ENCODE measurements at regions not wholly inside any gene's neighbourhood (a gene's known extent, or its start where the extent isn't known, plus 50 kb on each side); places are given as distances from the start of the nearest gene placed in this dataset.
"Not testable (repeated sequence)": the region's sequence is repeated elsewhere in the genome, so short reads cannot be mapped to it uniquely, and the experiment has no call there.

DNA sequence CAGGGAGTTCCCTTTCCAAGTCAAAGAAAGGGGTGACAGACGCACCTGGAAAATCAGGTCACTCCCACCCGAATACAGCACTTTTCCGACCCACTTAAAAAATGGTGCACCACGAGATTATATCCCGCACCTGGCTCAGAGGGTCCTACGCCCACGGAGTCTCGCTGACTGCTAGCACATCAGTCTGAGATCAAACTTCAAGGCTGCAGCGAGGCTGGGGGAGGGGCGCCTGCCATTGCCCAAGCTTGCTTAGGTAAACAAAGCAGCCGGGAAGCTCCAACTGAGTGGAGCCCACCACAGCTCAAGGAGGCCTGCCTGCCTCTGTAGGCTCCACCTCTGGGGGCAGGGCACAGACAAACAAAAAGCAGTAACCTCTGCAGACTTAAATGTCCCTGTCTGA is 277.8 kb upstream of the ARHGAP42 start:
- H3K4me1 ChIP-seq (ENCODE audit: insufficient read depth, low read length); H3K9ac ChIP-seq (ENCODE audit: low read depth, low read length); H3K36me3 ChIP-seq (ENCODE audit: insufficient read depth, low read length); H3K9me3 ChIP-seq (ENCODE audit: control insufficient read depth, insufficient read depth, low read length): not testable (repeated sequence)

DNA sequence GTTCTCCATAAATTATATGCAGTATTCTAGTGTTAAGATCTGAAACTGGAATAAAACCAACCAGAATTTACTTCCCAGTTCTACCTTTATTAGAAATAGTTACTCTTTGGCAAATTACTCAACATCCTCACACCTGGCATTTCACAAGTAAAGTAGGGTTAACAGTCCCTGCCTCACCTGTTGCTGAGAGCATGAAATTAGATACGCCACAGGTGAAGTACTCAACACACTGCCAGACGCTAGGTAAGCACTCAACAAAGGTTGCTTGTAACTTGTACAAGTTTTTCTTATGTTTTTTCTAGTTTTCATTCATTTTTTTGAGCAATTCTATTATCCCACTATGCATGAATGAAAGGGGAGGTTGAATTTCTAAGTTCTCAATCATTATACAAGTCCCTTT is 267.6 kb upstream of the ARHGAP42 start:
- Histone ChIP-seq H3K9me3 (ENCODE audit: control insufficient read depth, insufficient read depth, low read length) (peaks cover 14% of the 10 kb centered on the region; the same call in 1 of the 2 replicates), H3K36me3 (ENCODE audit: insufficient read depth, low read length) (no peaks in the 10 kb centered on the region)

DNA sequence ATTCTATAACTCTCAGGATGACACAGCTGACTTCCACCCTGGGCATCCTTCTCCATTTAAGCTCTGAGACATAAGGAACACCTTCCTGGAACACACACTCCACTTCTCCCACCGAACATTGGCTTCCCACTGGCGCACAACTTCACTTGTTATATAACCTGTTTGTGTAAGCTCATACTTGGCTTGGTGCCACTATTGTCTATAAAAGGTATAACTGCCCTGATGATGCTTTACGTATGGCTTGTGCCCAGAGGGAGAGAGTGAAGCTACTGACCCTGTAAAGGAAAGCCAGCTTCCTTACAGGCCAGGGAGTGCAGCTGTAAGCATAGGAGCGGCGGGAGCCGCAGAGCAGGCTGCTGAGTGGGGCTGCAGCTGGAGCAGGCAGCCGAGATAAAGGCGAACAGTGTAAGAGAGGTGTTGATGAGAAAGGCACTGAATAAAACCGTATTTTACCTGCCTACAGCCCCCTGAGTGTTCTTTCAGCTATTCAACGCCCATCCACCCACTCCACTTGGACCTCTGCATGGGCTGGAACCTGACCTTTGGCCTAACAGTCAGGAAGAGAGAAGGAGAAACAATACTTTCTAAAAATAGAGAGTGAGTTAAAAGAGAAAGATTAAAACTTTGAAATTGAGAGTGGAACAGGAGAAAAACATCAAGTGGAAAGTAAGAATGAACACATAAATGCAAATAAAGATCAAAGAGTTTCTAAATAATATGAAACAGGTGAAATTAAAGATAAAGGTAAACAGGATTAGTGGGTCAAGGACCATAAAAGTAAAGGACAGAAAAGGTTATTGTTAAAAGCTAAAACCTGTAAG is 252.1 kb upstream of the ARHGAP42 start:
- Histone ChIP-seq H3K36me3 (ENCODE audit: insufficient read depth, low read length) (no peaks in the 10 kb centered on the region), H3K9ac (ENCODE audit: low read depth, low read length) (no peak overlapping the region), H3K4me1 (ENCODE audit: insufficient read depth, low read length) (no peaks in the 10 kb centered on the region), H3K9me3 (ENCODE audit: control insufficient read depth, insufficient read depth, low read length) (no peaks in the 10 kb centered on the region)

More for the DNA sequence above, 267.6 kb upstream of the ARHGAP42 start:
- Histone ChIP-seq H3K4me1 (ENCODE audit: insufficient read depth, low read length) (no peaks in the 10 kb centered on the region), H3K9ac (ENCODE audit: low read depth, low read length) (no peak overlapping the region)

DNA sequence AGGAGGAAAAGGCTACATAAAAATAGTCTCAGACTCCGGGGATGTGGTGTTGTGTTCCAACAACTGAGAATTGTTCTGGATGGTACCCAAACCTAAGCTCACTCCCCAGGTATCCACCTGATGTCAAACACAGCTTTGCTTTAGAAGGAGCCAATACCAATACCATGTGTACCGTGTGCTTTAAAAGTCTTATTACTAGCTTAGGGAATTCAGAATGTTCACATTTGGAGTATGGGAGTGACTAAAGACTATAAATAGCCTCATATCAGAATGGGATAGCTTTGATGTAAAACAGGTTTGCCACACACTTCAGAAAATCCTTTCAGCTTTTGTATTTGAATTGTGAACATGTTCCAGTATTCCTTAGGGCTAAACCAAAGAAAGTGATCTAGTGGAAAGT is 248.7 kb upstream of the ARHGAP42 start:
- H3K9me3 ChIP-seq (ENCODE audit: control insufficient read depth, insufficient read depth, low read length): no peaks in the 10 kb centered on the region

DNA sequence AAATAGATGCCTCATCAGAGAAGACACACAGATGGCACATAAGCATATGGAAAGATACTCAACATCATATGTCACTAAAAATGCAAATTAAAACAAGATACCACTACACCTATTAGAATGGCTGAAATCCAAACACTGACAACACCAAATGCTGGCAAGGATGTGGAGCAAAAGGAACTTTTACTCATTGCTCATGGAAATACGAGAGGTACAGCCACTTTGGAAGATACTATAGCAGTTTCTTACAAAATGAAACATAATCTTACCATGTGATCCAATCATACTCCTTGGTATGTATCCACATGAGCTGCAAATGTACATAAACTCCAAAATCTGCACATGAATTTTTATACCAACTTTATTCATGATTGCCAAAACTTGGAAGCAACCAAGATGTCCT is 246.0 kb upstream of the ARHGAP42 start:
- H3K9me3 ChIP-seq (ENCODE audit: control insufficient read depth, insufficient read depth, low read length): no peaks in the 10 kb centered on the region
- no peak overlapping the region for H3K9ac ChIP-seq (ENCODE audit: low read depth, low read length)
- H3K4me1 ChIP-seq (ENCODE audit: insufficient read depth, low read length): no peaks in the 10 kb centered on the region
- H3K36me3 ChIP-seq (ENCODE audit: insufficient read depth, low read length): no peaks in the 10 kb centered on the region

More for the DNA sequence above, 248.7 kb upstream of the ARHGAP42 start:
- Histone ChIP-seq H3K36me3 (ENCODE audit: insufficient read depth, low read length) (no peaks in the 10 kb centered on the region), H3K4me1 (ENCODE audit: insufficient read depth, low read length) (no peaks in the 10 kb centered on the region), H3K9ac (ENCODE audit: low read depth, low read length) (no peak overlapping the region)

DNA sequence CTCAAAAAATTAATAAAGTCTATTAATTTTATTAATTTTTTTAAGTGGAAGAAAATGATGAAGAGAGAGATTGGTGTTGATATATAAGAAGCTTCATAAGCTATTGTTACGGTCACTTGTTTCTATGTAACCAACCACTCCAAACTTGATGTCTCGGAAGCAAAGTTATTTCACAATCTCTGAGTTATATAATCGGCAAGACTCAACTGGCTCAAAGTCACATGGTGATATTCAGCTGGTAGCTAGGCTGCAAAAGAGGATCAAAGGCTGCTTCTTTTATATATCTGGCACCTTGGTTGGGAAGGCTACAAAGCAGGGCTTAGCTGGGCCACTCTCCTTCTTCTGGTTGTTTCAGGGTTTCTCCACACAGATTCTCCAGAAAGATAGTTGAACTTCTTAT is 245.1 kb upstream of the ARHGAP42 start:
- Histone ChIP-seq H3K36me3 (ENCODE audit: insufficient read depth, low read length) (no peaks in the 10 kb centered on the region), H3K9me3 (ENCODE audit: control insufficient read depth, insufficient read depth, low read length) (no peaks in the 10 kb centered on the region), H3K9ac (ENCODE audit: low read depth, low read length) (no peak overlapping the region), H3K4me1 (ENCODE audit: insufficient read depth, low read length) (no peaks in the 10 kb centered on the region)

DNA sequence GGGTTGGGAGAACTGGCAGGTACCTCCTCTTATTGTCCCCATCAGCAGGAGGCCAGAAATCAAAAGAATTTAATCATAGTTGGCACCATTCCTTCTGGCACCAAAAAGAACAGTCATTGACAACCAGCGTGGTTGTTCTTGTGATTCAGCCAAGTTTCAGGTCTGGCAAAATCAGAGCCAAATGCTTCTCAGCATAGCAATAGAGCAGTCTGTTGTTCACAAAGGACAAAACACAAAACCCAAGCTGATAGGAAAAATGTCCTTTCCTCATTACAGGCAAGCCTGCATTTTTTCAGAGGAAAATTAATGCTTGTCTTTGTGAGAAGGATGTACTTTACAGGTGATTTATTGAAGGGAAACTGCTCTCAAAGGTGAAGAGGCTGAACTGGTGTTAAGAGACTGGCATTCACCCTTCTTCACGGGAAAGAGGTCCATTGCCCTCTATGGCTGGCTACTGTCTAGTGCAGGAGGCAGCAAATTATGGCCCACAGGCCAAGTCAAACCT is 241.8 kb upstream of the ARHGAP42 start:
- H3K36me3 ChIP-seq (ENCODE audit: insufficient read depth, low read length): no peaks in the 10 kb centered on the region
- no peaks in the 10 kb centered on the region for H3K4me1 ChIP-seq (ENCODE audit: insufficient read depth, low read length)
- no peak overlapping the region for H3K9ac ChIP-seq (ENCODE audit: low read depth, low read length)
- no peaks in the 10 kb centered on the region for H3K9me3 ChIP-seq (ENCODE audit: control insufficient read depth, insufficient read depth, low read length)

DNA sequence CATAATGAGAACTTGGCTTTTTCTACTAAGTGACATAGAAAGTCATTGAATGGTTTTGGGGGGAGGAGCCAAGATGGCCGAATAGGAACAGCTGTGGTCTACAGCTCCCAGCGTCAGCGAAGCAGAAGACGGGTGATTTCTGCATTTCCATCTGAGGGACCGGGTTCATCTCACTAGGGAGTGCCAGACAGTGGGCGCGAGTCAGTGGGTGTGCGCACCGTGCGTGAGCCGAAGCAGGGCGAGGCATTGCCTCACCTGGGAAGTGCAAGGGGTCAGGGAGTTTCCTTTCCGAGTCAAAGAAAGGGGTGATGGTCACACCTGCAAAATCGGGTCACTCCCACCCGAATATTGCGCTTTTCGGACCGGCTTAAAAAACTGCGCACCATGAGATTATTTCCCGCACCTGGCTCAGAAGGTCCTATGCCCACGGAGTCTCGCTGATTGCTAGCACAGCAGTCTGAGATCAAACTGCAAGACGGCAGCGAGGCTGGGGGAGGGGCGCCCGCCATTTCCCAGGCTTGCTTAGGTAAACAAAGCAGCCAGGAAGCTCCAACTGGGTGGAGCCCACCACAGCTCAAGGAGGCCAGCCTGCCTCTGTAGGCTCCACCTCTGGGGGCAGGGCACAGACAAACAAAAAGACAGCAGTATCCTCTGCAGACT is 235.2 kb upstream of the ARHGAP42 start:
- H3K9ac ChIP-seq (ENCODE audit: low read depth, low read length): peak overlapping the region; percentile 13; the same call in 1 of the 2 replicates
- not testable (repeated sequence) for H3K9me3 ChIP-seq (ENCODE audit: control insufficient read depth, insufficient read depth, low read length); H3K4me1 ChIP-seq (ENCODE audit: insufficient read depth, low read length); H3K36me3 ChIP-seq (ENCODE audit: insufficient read depth, low read length)

DNA sequence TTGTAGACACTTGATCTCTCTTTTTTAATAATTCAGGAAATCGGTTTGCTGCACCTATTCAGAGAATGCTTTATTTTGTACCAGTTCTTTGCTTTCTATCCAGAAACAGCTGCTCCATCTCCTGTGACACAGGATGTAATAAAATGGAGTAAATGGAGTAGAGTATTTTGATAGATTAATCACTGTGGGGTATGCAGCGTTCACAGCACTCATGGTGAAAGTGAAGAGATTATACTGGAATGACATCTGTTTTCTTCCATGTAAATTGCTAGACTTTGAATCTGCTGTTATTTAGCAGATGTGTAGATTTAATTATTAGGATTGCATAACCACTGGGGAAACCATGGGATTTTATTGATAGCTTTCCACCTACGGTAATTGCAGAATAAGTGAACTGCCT is 227.3 kb upstream of the ARHGAP42 start:
- no peaks in the 10 kb centered on the region for H3K4me1 ChIP-seq (ENCODE audit: insufficient read depth, low read length)
- no peaks in the 10 kb centered on the region for H3K9me3 ChIP-seq (ENCODE audit: control insufficient read depth, insufficient read depth, low read length)
- no peaks in the 10 kb centered on the region for H3K36me3 ChIP-seq (ENCODE audit: insufficient read depth, low read length)
- H3K9ac ChIP-seq (ENCODE audit: low read depth, low read length): no peak overlapping the region

DNA sequence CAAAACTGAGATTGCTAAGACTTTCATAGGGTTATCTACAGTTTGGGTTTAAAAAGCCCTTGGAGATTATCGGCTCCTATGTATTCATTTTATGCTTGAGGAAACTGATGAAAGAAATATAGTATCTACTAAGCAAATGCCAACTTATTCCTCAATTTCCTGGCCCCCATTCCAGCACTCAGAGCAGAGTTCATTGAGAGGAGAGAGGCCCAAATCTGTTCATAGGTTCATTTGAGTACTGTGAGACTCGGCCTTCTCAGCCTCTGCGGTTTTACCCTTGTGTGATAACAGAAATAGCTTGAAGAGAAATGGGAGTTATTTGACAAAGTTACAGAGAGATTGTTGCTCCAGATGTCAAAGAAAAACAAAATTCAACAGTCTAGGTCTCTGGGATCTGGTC is 226.7 kb upstream of the ARHGAP42 start:
- Histone ChIP-seq H3K9ac (ENCODE audit: low read depth, low read length) (no peak overlapping the region), H3K36me3 (ENCODE audit: insufficient read depth, low read length) (no peaks in the 10 kb centered on the region), H3K9me3 (ENCODE audit: control insufficient read depth, insufficient read depth, low read length) (no peaks in the 10 kb centered on the region), H3K4me1 (ENCODE audit: insufficient read depth, low read length) (no peaks in the 10 kb centered on the region)

DNA sequence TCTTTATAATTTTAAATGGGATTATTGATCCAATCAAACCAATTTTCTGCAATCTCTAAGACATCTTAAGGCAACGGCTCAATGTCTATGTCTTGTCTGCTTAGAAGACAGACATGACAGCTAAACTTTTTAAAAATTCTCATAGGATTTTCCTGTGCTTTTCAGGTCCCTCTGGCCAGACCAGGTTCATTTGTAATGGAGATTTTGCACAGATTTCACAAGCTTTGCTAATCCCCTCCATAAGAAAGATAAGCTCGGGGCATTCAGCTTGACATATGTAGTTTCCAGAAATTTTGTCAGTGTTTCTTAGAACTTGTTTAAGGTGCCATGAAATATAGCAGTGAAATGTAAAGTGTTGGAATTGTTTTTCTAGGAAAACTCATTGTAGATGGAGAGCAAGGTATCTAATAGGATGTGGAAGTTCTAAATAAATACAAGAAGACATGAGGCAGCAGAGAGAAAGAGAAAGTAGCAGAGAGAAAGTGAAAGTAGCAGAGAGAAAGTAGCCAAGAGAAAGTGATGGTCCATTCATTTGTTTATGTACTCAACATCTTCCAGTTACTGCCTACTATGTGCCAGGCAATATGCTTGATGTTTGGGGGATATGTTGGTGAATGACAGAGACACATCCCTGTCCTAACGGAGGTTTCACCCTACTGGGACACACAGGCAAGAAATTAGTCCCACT is 219.1 kb upstream of the ARHGAP42 start:
- Histone ChIP-seq H3K4me1 (ENCODE audit: insufficient read depth, low read length) (no peaks in the 10 kb centered on the region; the same call in 1 of the 2 replicates), H3K36me3 (ENCODE audit: insufficient read depth, low read length) (no peaks in the 10 kb centered on the region)

DNA sequence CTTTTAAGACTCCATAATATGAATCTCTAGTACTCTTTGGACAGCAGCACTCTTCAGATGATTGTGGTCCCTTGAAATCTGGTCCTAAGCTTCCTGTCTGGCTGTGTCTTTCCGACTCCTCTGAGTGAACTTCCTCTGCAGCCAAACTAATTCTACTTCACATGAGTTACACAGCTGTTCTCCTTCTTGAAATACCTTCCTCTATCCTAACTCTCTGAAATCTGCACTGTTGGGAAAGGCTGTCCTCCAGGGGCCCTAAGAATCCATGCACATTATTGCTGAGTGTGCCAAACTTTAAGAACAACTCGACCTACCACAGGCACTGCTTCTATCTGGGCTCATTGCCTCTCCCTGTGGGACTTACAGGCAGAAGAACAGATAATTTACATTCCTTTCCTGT is 217.3 kb upstream of the ARHGAP42 start:
- no peaks in the 10 kb centered on the region; the same call in 1 of the 2 replicates for H3K4me1 ChIP-seq (ENCODE audit: insufficient read depth, low read length)
- H3K9ac ChIP-seq (ENCODE audit: low read depth, low read length): no peak overlapping the region
- no peaks in the 10 kb centered on the region for H3K9me3 ChIP-seq (ENCODE audit: control insufficient read depth, insufficient read depth, low read length)

More for the DNA sequence above, 219.1 kb upstream of the ARHGAP42 start:
- Histone ChIP-seq H3K9me3 (ENCODE audit: control insufficient read depth, insufficient read depth, low read length) (no peaks in the 10 kb centered on the region), H3K9ac (ENCODE audit: low read depth, low read length) (no peak overlapping the region)

DNA sequence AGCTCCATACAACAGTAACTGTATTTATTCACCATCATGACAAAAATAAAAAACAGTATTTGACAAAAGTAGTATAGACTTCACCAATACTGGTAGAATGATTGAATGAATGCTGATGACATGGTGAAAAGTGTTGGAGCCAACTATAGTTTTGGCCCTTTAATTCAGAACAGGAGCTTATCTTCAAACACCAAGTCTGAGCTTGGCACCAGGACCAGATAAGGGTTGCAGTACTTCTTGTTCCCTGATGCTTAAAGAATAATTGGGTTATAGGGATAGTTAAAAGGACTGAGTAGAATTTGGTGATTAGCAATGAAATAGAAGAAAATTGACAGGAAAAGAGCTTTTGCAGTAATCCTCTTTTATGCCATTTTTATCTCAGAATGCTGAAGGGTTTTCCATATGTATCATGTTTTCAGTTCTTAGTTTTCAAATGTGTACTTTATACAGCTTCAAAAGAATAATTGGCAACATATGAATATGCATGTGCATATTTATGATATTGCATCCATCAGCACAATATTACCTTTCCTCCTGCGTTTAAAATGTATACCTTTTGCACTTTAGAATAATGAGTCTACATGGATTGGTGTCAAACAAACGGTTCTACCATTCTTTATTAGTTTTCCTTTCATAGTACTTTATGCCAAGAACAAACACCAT is 214.2 kb upstream of the ARHGAP42 start:
- H3K9ac ChIP-seq (ENCODE audit: low read depth, low read length): no peak overlapping the region
- no peaks in the 10 kb centered on the region for H3K9me3 ChIP-seq (ENCODE audit: control insufficient read depth, insufficient read depth, low read length)
- no peaks in the 10 kb centered on the region; the same call in 1 of the 2 replicates for H3K4me1 ChIP-seq (ENCODE audit: insufficient read depth, low read length)
- H3K36me3 ChIP-seq (ENCODE audit: insufficient read depth, low read length): no peaks in the 10 kb centered on the region

More for the DNA sequence above, 217.3 kb upstream of the ARHGAP42 start:
- H3K36me3 ChIP-seq (ENCODE audit: insufficient read depth, low read length): no peaks in the 10 kb centered on the region

DNA sequence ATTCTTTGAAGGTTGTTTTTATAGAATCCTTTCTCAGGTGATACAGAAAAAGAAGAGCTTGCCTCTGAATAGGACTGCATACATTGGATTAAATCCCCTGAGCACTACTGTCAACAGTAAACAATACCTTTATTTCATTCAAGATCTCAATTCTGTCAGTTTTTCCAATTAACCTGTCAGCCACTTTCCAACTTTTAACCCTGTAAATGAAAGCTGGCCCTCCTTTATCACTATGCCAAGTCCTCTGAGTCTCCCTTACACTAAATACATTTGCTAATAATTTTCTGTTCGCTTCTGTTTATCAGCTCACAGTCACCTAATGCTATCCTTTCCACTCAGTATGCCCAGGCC is 213.7 kb upstream of the ARHGAP42 start:
- no peaks in the 10 kb centered on the region for H3K36me3 ChIP-seq (ENCODE audit: insufficient read depth, low read length)
- H3K4me1 ChIP-seq (ENCODE audit: insufficient read depth, low read length): no peaks in the 10 kb centered on the region
- H3K9ac ChIP-seq (ENCODE audit: low read depth, low read length): no peak overlapping the region
- no peaks in the 10 kb centered on the region for H3K9me3 ChIP-seq (ENCODE audit: control insufficient read depth, insufficient read depth, low read length)

All from ES-I3 (cell line).